ENCODE measurements at regions not wholly inside any gene's neighbourhood (a gene's known extent, or its start where the extent isn't known, plus 50 kb on each side); places are given as distances from the start of the nearest gene placed in this dataset.

DNA sequence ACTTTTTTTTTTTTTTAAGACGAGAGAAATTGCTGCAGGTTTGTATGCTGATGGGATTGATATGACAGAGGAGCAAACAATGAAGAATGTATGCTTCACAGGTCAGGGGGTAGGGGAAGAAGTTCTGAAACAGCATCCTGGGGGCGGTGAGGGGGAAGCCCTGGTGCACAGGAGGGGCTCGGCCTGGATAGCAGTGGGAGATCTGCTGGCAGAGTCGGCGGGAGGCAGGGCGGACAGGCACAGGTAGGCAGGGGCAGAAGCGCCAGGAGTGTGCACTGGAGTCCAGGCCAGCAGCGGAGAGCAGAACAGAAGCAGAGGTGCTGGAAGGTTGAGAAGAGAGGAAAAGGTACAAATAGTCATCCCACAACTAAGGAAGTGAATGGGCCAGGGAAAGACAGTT lies 175.4 kb downstream of the SNX10 start:
- peaks cover 0 to 12% (median 0%) of the 10 kb centered on the region in 7 donors for H3K27me3 ChIP-seq
- no peak overlapping the region for H3K4me3 ChIP-seq
- H3K36me3 ChIP-seq, result no peaks in the 10 kb centered on the region
- no peaks in the 10 kb centered on the region for H3K4me1 ChIP-seq
- DNase-seq, result no peak
- WGBS, 2 donors, result 89 to 91% methylated on average over 8 of the region's 8 CpGs
- intact Hi-C loops (cut with DNase I), result no loop called here
- H3K9me3 ChIP-seq, result no peaks in the 10 kb centered on the region
- TF ChIP-seq, protein P1, sequence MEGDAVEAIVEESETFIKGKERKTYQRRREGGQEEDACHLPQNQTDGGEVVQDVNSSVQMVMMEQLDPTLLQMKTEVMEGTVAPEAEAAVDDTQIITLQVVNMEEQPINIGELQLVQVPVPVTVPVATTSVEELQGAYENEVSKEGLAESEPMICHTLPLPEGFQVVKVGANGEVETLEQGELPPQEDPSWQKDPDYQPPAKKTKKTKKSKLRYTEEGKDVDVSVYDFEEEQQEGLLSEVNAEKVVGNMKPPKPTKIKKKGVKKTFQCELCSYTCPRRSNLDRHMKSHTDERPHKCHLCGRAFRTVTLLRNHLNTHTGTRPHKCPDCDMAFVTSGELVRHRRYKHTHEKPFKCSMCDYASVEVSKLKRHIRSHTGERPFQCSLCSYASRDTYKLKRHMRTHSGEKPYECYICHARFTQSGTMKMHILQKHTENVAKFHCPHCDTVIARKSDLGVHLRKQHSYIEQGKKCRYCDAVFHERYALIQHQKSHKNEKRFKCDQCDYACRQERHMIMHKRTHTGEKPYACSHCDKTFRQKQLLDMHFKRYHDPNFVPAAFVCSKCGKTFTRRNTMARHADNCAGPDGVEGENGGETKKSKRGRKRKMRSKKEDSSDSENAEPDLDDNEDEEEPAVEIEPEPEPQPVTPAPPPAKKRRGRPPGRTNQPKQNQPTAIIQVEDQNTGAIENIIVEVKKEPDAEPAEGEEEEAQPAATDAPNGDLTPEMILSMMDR (IDR thresholded peaks at IDR 0.05), result no peak
- no peak overlapping the region for H3K27ac ChIP-seq
- no peak for ATAC-seq

DNA sequence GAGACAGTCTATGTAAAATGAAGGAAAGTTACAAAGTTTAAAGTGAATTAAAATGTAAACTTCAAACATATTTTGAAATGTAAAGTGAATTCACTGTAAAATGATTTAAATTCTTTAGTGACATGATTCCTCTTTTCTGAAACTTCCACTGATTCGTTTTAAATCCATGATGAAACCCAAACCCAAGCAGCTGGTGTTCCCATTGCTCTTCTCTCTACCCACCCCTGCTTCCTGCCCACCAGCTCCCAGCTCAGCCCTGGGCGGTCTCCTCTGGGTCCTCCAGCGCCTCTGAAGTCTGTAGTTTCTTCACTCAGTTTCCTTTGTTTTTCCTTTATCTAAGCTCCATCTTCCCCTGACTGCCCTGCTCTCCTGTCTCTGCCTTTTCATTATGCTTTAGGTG lies 175.9 kb downstream of the SNX10 start:
- H3K36me3 ChIP-seq, result no peaks in the 10 kb centered on the region
- 59 to 71% methylated on average over 3 of the region's 3 CpGs for WGBS, 2 donors
- no peaks in the 10 kb centered on the region for H3K9me3 ChIP-seq
- H3K27ac ChIP-seq, result no peak overlapping the region
- no peak overlapping the region for H3K4me3 ChIP-seq
- no peak for ATAC-seq
- intact Hi-C loops (cut with DNase I), result no loop called here
- H3K4me1 ChIP-seq, result no peaks in the 10 kb centered on the region
- DNase-seq, result no peak
- TF ChIP-seq, protein P1 (IDR thresholded peaks at IDR 0.05), result no peak
- peaks cover 0 to 12% (median 0%) of the 10 kb centered on the region in 7 donors for H3K27me3 ChIP-seq

DNA sequence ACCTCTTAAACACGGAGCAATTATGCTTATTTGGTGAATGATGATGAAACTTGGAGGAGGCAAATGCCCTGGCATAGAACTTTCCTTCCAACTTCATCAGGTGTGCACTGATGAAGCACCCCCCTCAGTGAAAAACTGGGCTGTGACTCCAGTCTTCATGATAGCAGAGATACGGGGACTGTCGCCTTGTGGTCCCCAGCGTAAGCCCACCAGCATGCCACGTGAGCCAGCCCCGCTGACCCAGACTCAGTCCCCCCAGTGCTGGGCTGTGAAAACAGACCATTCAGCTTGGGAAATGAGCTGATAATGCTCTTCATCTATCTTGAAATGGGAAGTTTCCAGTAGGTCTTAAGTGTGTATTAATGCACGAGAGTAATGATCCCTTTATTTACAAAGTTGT lies 177.0 kb downstream of the SNX10 start:
- ATAC-seq, result no peak
- 91 to 93% methylated on average over 7 of the region's 7 CpGs for WGBS, 2 donors
- TF ChIP-seq, protein P1 (IDR thresholded peaks at IDR 0.05), result no peak

DNA sequence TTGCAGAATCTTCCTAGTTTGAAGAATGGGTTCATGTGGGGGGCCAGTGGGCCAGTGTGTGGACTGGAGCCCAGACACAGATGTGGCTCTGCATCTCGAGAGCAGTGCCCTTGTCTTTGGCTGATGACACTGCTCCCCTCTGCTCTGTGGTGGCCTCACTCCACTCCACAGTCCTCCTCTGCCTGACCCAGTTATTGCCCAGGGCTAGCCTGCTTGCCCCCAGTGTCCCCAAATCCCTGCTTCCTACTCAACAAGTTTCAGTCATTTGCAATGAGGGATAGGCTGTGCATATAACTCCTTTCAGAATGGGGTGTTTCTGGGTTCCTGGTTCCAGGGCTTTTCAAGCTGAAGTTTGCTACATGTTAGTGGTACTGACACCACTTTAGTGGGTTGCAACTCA lies 177.5 kb downstream of the SNX10 start:
- H3K4me3 ChIP-seq, result no peak overlapping the region
- intact Hi-C loops (cut with DNase I), result no loop called here
- H3K27me3 ChIP-seq, result peaks cover 0 to 12% (median 0%) of the 10 kb centered on the region in 7 donors
- ATAC-seq (no peak), DNase-seq (no peak)
- TF ChIP-seq, protein P1 (IDR thresholded peaks at IDR 0.05), result no peak
- no peaks in the 10 kb centered on the region for H3K9me3 ChIP-seq
- WGBS, 2 donors, result 67 to 94% methylated on average over 1 of the region's 1 CpG
- no peaks in the 10 kb centered on the region for H3K4me1 ChIP-seq
- no peaks in the 10 kb centered on the region for H3K36me3 ChIP-seq
- H3K27ac ChIP-seq, result no peak overlapping the region

More for the DNA sequence above, 177.0 kb downstream of the SNX10 start:
- H3K4me1 ChIP-seq, result no peaks in the 10 kb centered on the region
- no peak overlapping the region for H3K4me3 ChIP-seq
- no peaks in the 10 kb centered on the region for H3K36me3 ChIP-seq
- DNase-seq, result no peak
- intact Hi-C loops (cut with DNase I), result no loop called here
- peaks cover 0 to 12% (median 0%) of the 10 kb centered on the region in 7 donors for H3K27me3 ChIP-seq
- no peak overlapping the region for H3K27ac ChIP-seq
- no peaks in the 10 kb centered on the region for H3K9me3 ChIP-seq

Measured in heart right ventricle (tissue), 16 donors.